SK-N-SH treated with all-trans-retinoic acid at 6 μM for 48 hours (cell line): ENCODE measurements at regions not wholly inside any gene's neighbourhood (a gene's known extent, or its start where the extent isn't known, plus 50 kb on each side); places are given as distances from the start of the nearest gene placed in this dataset.

Experiments used
- OSR1 ChIP-seq: fragments of 250-450 bp; sonication (Bioruptor Pico); IDR thresholded peaks from 2 replicates; pipeline ENCODE4 v1.8.0; 2022; ENCODE audit warnings: moderate library complexity, mild to moderate bottlenecking, inconsistent platforms
- RARB ChIP-seq: fragments of 250-450 bp; sonication (Bioruptor Pico); IDR thresholded peaks from 2 replicates; pipeline ENCODE4 v1.8.0; 2021; ENCODE audit warnings: mild to moderate bottlenecking, moderate library complexity
- TSHZ2 ChIP-seq: fragments of 250-450 bp; sonication (Bioruptor Pico); IDR thresholded peaks from 2 replicates; pipeline ENCODE4 v1.5.0; 2020; ENCODE audit warnings: mild to moderate bottlenecking, moderate library complexity
- ZC3H10 ChIP-seq: fragments of 250-450 bp; sonication (Bioruptor Pico); IDR thresholded peaks from 2 replicates; pipeline ENCODE4 v1.5.1; 2021; ENCODE audit warnings: mild to moderate bottlenecking, moderate library complexity
- ZFP3 ChIP-seq: fragments of 250-450 bp; sonication (Bioruptor Pico); IDR thresholded peaks from 2 replicates; pipeline ENCODE4 v1.5.0; 2020; ENCODE audit warnings: mild to moderate bottlenecking, moderate library complexity
- ZFP30 ChIP-seq: fragments of 450-650 bp; formaldehyde crosslinking; IDR thresholded peaks from 2 replicates; pipeline ENCODE4 v1.5.0; 2022; ENCODE audit warnings: mild to moderate bottlenecking, moderate library complexity
- ZNF565 ChIP-seq: fragments of 450-650 bp; formaldehyde crosslinking; conservative IDR thresholded peaks from 2 replicates; pipeline ENCODE4 v1.5.0; 2020; ENCODE audit warnings: low read depth, mild to moderate bottlenecking, moderate library complexity
- ZNF8 ChIP-seq: fragments of 450-650 bp; formaldehyde crosslinking; IDR thresholded peaks from 2 replicates; pipeline ENCODE4 v1.5.0; 2020; ENCODE audit warnings: mild to moderate bottlenecking, moderate library complexity
- TF ChIP-seq, protein P1 (sequence below): fragments of 250-450 bp; sonication (Bioruptor Pico); IDR thresholded peaks from 2 replicates; pipeline ENCODE4 v1.8.0; 2020; ENCODE audit warnings: mild to moderate bottlenecking, moderate library complexity, borderline replicate concordance

DNA sequence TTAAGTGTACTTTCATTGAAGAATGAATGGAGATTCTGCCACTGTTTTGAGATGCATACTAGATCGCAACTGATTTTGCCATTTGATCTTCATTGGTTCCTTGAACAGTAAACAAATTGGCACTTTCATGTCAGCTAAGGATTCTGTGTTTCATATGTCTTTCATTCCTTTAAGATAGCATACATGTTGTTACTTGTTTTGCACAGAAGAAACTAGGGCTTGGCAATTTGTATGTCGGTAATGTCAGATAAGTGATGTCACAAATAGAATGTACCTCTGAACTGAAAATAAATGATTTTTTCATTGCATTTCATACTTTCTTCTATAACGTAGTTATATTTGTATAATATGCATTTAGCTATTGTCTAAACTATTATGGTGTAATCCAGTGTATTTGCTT lies 73.2 kb upstream of the TENM3 start:
- TF ChIP-seq ZNF8 (CRISPR knock-in tag), result no peak
- TF ChIP-seq RARB (CRISPR knock-in tag), result no peak
- TF ChIP-seq OSR1, result no peak
- no peak for TF ChIP-seq ZFP3 (CRISPR knock-in tag)
- TF ChIP-seq ZFP30 (CRISPR knock-in tag), result no peak
- TF ChIP-seq ZNF565 (CRISPR knock-in tag), result no peak
- TF ChIP-seq ZC3H10, result no peak
- TF ChIP-seq, protein P1, sequence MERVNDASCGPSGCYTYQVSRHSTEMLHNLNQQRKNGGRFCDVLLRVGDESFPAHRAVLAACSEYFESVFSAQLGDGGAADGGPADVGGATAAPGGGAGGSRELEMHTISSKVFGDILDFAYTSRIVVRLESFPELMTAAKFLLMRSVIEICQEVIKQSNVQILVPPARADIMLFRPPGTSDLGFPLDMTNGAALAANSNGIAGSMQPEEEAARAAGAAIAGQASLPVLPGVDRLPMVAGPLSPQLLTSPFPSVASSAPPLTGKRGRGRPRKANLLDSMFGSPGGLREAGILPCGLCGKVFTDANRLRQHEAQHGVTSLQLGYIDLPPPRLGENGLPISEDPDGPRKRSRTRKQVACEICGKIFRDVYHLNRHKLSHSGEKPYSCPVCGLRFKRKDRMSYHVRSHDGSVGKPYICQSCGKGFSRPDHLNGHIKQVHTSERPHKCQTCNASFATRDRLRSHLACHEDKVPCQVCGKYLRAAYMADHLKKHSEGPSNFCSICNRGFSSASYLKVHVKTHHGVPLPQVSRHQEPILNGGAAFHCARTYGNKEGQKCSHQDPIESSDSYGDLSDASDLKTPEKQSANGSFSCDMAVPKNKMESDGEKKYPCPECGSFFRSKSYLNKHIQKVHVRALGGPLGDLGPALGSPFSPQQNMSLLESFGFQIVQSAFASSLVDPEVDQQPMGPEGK, result no peak
- no peak for TF ChIP-seq TSHZ2
